ENCODE measurements at regions not wholly inside any gene's neighbourhood (a gene's known extent, or its start where the extent isn't known, plus 50 kb on each side); places are given as distances from the start of the nearest gene placed in this dataset.

- TF ChIP-seq SRF (IDR thresholded peaks at IDR 0.05; ENCODE audit: low read depth) = no peak
- TF ChIP-seq ZNF274 (IDR thresholded peaks at IDR 0.05; ENCODE audit: low read depth, low read length) = no peak
- no peak for TF ChIP-seq YY1 (IDR thresholded peaks at IDR 0.05; ENCODE audit: extremely low read depth, insufficient replicate concordance, low read depth, low read length)
- TF ChIP-seq POLR2A (IDR thresholded peaks at IDR 0.05; ENCODE audit: borderline replicate concordance, extremely low read depth, insufficient read depth, insufficient read length) = no peak
- TF ChIP-seq REST (IDR thresholded peaks at IDR 0.05; ENCODE audit: low read depth) = no peak
- no peak for TF ChIP-seq EZH2 (IDR thresholded peaks at IDR 0.05)
- TF ChIP-seq SP1 (IDR thresholded peaks at IDR 0.05; ENCODE audit: low read depth) = no peak
- no peak for TF ChIP-seq CTCF (IDR thresholded peaks at IDR 0.05 in 2 of 3, conservative IDR thresholded peaks at IDR 0.05 in 1 of 3; ENCODE audit: borderline replicate concordance in 1 of 3, insufficient read depth in 1 of 3, low read depth in 2 of 3, low read length in 2 of 3)
- TF ChIP-seq CEBPB (IDR thresholded peaks at IDR 0.05; ENCODE audit: low read depth) = no peak
- TF ChIP-seq EGR1 (IDR thresholded peaks at IDR 0.05; ENCODE audit: low read depth) = no peak
- TF ChIP-seq JUND (IDR thresholded peaks at IDR 0.05) = no peak
- no peak for TF ChIP-seq EZH2phosphoT487 (IDR thresholded peaks at IDR 0.05; ENCODE audit: borderline replicate concordance)
- TF ChIP-seq POLR2AphosphoS5 (IDR thresholded peaks at IDR 0.05; ENCODE audit: low read depth, low read length) = no peak
These were observed 456.5 kb downstream of the GATA3 start for GRCh38 chr10:8511026-8511425.

All from HCT116 (cell line).